IMR-90 (cell line): ENCODE measurements at regions not wholly inside any gene's neighbourhood (a gene's known extent, or its start where the extent isn't known, plus 50 kb on each side); places are given as distances from the start of the nearest gene placed in this dataset.

Experiments
- ATAC-seq: fragments of 200-7000 bp; cut with Tn5 transposase; 2 replicates; pipeline ENCODE4 v1.9.1; 2020; ENCODE audit warnings: low read depth, mild to moderate bottlenecking, moderate library complexity
- BruUV-seq: library from RNA; stranded (reverse); fragments of 400-500 nt; replicated peaks from 2 replicates; lab custom pipeline; 2021; lab: Mats Ljungman, UMichigan
- CTCF ChIA-PET: fragments of 300-600 bp; formaldehyde crosslinking; extraction: SDS; loops from one replicate; lab custom pipeline; 2021; ENCODE audit warnings: antibody characterized with exemption; lab: Yijun Ruan, JAX
- POLR2A ChIA-PET: fragments of 300-600 bp; sonication (Branson Sonifier 250); formaldehyde crosslinking; loops from one replicate; lab custom pipeline; 2022; ENCODE audit warnings: antibody characterized with exemption; ENCODE audit not compliant: unreplicated experiment; lab: Charles Lee
- DNase-seq: peaks from one replicate; pipeline ENCODE4 v3.0.0; 2013
- H2AFZ ChIP-seq: replicated peaks from 2 replicates; pipeline ENCODE3; 2013; ENCODE audit warnings: low read length, mild to moderate bottlenecking; ENCODE audit not compliant: poor library complexity
- H2AK5ac ChIP-seq: 2 replicates; pipeline ENCODE4 v1.6.1; 2013; ENCODE audit warnings: low read depth, low read length, inconsistent platforms
- H2AK9ac ChIP-seq: replicated peaks from 2 replicates; pipeline ENCODE3; 2013; ENCODE audit warnings: mild to moderate bottlenecking, low read depth, low read length, moderate library complexity; ENCODE audit not compliant: poor library complexity
- H2BK120ac ChIP-seq: 2 replicates; pipeline ENCODE4 v1.6.1; 2013; ENCODE audit warnings: low read depth, low read length, inconsistent platforms
- H2BK15ac ChIP-seq: 3 replicates; pipeline ENCODE4 v1.6.1; 2013; ENCODE audit warnings: low read depth, low read length, inconsistent platforms
- H2BK20ac ChIP-seq: 2 replicates; pipeline ENCODE4 v1.6.1; 2013; ENCODE audit warnings: low read depth, mild to moderate bottlenecking, inconsistent platforms, low read length, moderate library complexity
- H2BK5ac ChIP-seq: 2 replicates; pipeline ENCODE4 v1.6.1; 2013; ENCODE audit warnings: mild to moderate bottlenecking, low read depth, low read length, inconsistent platforms; ENCODE audit not compliant: poor library complexity, severe bottlenecking
- H3K14ac ChIP-seq: replicated peaks from 2 replicates; pipeline ENCODE4 v1.6.1; 2013; ENCODE audit warnings: low read depth, low read length, inconsistent platforms
- H3K18ac ChIP-seq: 2 replicates; pipeline ENCODE4 v1.6.1; 2013; ENCODE audit warnings: low read depth, low read length, control low read depth
- H3K23ac ChIP-seq: 2 replicates; pipeline ENCODE4 v1.6.1; 2013; ENCODE audit warnings: low read depth, low read length, inconsistent platforms
- H3K27ac ChIP-seq: 2 replicates; pipeline ENCODE4 v1.5.1; 2013; ENCODE audit warnings: mild to moderate bottlenecking, control low read depth, low read length; ENCODE audit not compliant: insufficient read depth
- H3K27me3 ChIP-seq: 2 replicates; pipeline ENCODE4 v1.6.1; 2013; ENCODE audit warnings: low read length; ENCODE audit not compliant: control insufficient read depth, insufficient read depth
- H3K36me3 ChIP-seq: 2 replicates; pipeline ENCODE4 v1.6.1; 2013; ENCODE audit warnings: low read length, mixed read lengths; ENCODE audit not compliant: control insufficient read depth, insufficient read depth
- H3K4ac ChIP-seq: 2 replicates; pipeline ENCODE4 v1.6.1; 2013; ENCODE audit warnings: low read depth, low read length, inconsistent platforms
- H3K4me1 ChIP-seq: 2 replicates; pipeline ENCODE4 v1.6.1; 2013; ENCODE audit warnings: low read length, mixed read lengths; ENCODE audit not compliant: control insufficient read depth, insufficient read depth
- H3K4me2 ChIP-seq: 2 replicates; pipeline ENCODE4 v1.6.1; 2013; ENCODE audit warnings: low read depth, mild to moderate bottlenecking, control low read depth, low read length, moderate library complexity
- H3K4me3 ChIP-seq: 2 replicates; pipeline ENCODE4 v1.5.1; 2013; ENCODE audit warnings: low read depth, mild to moderate bottlenecking, control low read depth, low read length, moderate library complexity; ENCODE audit not compliant: insufficient read depth
- H3K56ac ChIP-seq: 2 replicates; pipeline ENCODE4 v1.6.1; 2013; ENCODE audit warnings: low read length, inconsistent platforms; ENCODE audit not compliant: insufficient read depth; ENCODE audit errors: extremely low read depth
- H3K79me1 ChIP-seq, 2 experiments: 2 replicates each; pipeline ENCODE4 v1.6.1; 2013; ENCODE audit warnings: low read length in 2 of 2, inconsistent platforms in 1 of 2, low read depth in 1 of 2
- H3K9ac ChIP-seq: 2 replicates; pipeline ENCODE4 v1.6.1; 2013; ENCODE audit warnings: low read depth, low read length, control low read depth
- H3K9me1 ChIP-seq: 2 replicates; pipeline ENCODE4 v1.6.1; 2013; ENCODE audit warnings: low read length, inconsistent platforms; ENCODE audit not compliant: insufficient read depth
- H3K9me3 ChIP-seq: 2 replicates; pipeline ENCODE4 v1.6.1; 2013; ENCODE audit warnings: low read length; ENCODE audit not compliant: control insufficient read depth, insufficient read depth
- H4K20me1 ChIP-seq: 2 replicates; pipeline ENCODE4 v1.6.1; 2013; ENCODE audit warnings: low read length, inconsistent platforms; ENCODE audit not compliant: insufficient read depth
- H4K5ac ChIP-seq: 2 replicates; pipeline ENCODE4 v1.6.1; 2013; ENCODE audit warnings: mild to moderate bottlenecking, low read depth, low read length, control low read depth
- H4K8ac ChIP-seq, 2 experiments: 2 replicates each; pipeline ENCODE4 v1.6.1; 2013; ENCODE audit warnings: low read depth in 2 of 2, low read length in 2 of 2, control low read depth in 1 of 2, inconsistent platforms in 1 of 2
- H4K91ac ChIP-seq: 2 replicates; pipeline ENCODE4 v1.6.1; 2013; ENCODE audit warnings: low read depth, low read length, inconsistent platforms; ENCODE audit not compliant: insufficient read depth
- BHLHE40 ChIP-seq: fragments of 150-350 bp; IDR thresholded peaks from 2 replicates; pipeline ENCODE4 v1.6.1; 2016; ENCODE audit warnings: mild to moderate bottlenecking, low read depth, low read length
- CEBPB ChIP-seq: IDR thresholded peaks from 2 replicates; pipeline ENCODE4 v1.6.1; 2012; ENCODE audit warnings: low read depth, low read length, improper control_type of control experiment
- MAZ ChIP-seq: IDR thresholded peaks from 2 replicates; pipeline ENCODE4 v1.6.1; 2012; ENCODE audit warnings: low read depth, mild to moderate bottlenecking, low read length, improper control_type of control experiment, moderate library complexity, borderline replicate concordance
- POLR2A ChIP-seq: IDR thresholded peaks from 2 replicates; pipeline ENCODE4 v1.6.1; 2012; ENCODE audit warnings: mild to moderate bottlenecking, low read depth, low read length
- RAD21 ChIP-seq: IDR thresholded peaks from 2 replicates; pipeline ENCODE4 v1.6.1; 2012; ENCODE audit warnings: low read length, improper control_type of control experiment
- RCOR1 ChIP-seq: IDR thresholded peaks from 2 replicates; pipeline ENCODE4 v1.6.1; 2012; ENCODE audit warnings: mild to moderate bottlenecking, low read length, improper control_type of control experiment; ENCODE audit not compliant: insufficient replicate concordance
- RFX5 ChIP-seq: IDR thresholded peaks from 2 replicates; pipeline ENCODE4 v1.8.0; 2012; ENCODE audit warnings: low read depth, mild to moderate bottlenecking, low read length, moderate library complexity
- SMC3 ChIP-seq: fragments of 150-350 bp; IDR thresholded peaks from 2 replicates; pipeline ENCODE4 v1.6.1; 2016; ENCODE audit warnings: low read depth, mild to moderate bottlenecking, antibody characterized with exemption, low read length, moderate library complexity
- WGBS, 2 experiments: methylation state at CpG; one replicate each; pipeline versions ENCODE4 v1.1.5 to v1.1.7; 2013; ENCODE audit warnings: missing lambda C conversion rate in 2 of 2; ENCODE audit not compliant: insufficient read length in 1 of 2; ENCODE audit errors: extremely low coverage in 2 of 2; 5-methylcytosine and 5-hydroxymethylcytosine counted together
- dilution Hi-C: fragments of 300-500 bp; cut with HindIII; formaldehyde crosslinking; loops from one replicate; pipeline ENCODE4 v1.14.3; 2018; ENCODE audit warnings: low sequenced_read_pairs; ENCODE audit not compliant: unreplicated experiment
- in situ Hi-C: fragments of 300-500 bp; cut with MboI; formaldehyde crosslinking; loops from 3 replicates; pipeline ENCODE4 v1.14.3; 2019; ENCODE audit warnings: low sequenced_read_pairs, inconsistent platforms, mixed read lengths
- intact Hi-C: fragments of 100-400 bp; cut with micrococcal nuclease; formaldehyde crosslinking; loops from 2 replicates; pipeline ENCODE4 v1.10.0; 2022

GRCh38 chr18:41529093-41529492, 425.9 kb upstream of the PIK3C3 start:
- DNase-seq (no peak), ATAC-seq (no peak)
- no peak overlapping the region for H2AFZ ChIP-seq
- CTCF ChIA-PET: no interaction called here
- POLR2A ChIA-PET: no interaction called here
- no peak overlapping the region for H3K4me3 ChIP-seq
- H3K4me2 ChIP-seq: no peak overlapping the region
- H3K9ac ChIP-seq: no peak overlapping the region
- no peaks in the 10 kb centered on the region for H4K20me1 ChIP-seq
- no peak overlapping the region for H4K8ac ChIP-seq
- no peak overlapping the region for H2BK120ac ChIP-seq
- no TSS peak for BruUV-seq
- no peak overlapping the region for H3K23ac ChIP-seq
- no peaks in the 10 kb centered on the region for H3K36me3 ChIP-seq
- no peak overlapping the region for H2BK5ac ChIP-seq
- no peak overlapping the region for H4K5ac ChIP-seq
- dilution Hi-C loops (no loop called here), in situ Hi-C loops (no loop called here), intact Hi-C loops (no loop called here)
- no peak overlapping the region for H3K4ac ChIP-seq
- H3K9me3 ChIP-seq: no peaks in the 10 kb centered on the region
- TF ChIP-seq RFX5: no peak
- no peak for TF ChIP-seq RCOR1
- TF ChIP-seq CEBPB: peak; percentile 96
- no peak for TF ChIP-seq SMC3
- no peak for TF ChIP-seq POLR2A
- no peak for TF ChIP-seq BHLHE40
- TF ChIP-seq RAD21: no peak
- no peak for TF ChIP-seq MAZ
- no peaks in the 10 kb centered on the region for H3K4me1 ChIP-seq
- H3K27ac ChIP-seq: no peak overlapping the region
- H3K56ac ChIP-seq: no peak overlapping the region
- no peak overlapping the region for H4K91ac ChIP-seq
- no peak overlapping the region for H2AK9ac ChIP-seq
- no peaks in the 10 kb centered on the region for H3K79me1 ChIP-seq
- H2AK5ac ChIP-seq: no peak overlapping the region
- H3K14ac ChIP-seq: no peak overlapping the region
- H3K27me3 ChIP-seq: no peaks in the 10 kb centered on the region
- WGBS, 2 experiments: no CpG with 5 or more reads among the region's 2 CpGs
- no peaks in the 10 kb centered on the region for H3K9me1 ChIP-seq
- H3K18ac ChIP-seq: no peak overlapping the region
- no peak overlapping the region for H2BK15ac ChIP-seq
- no peak overlapping the region for H2BK20ac ChIP-seq
